ENCODE measurements at regions not wholly inside any gene's neighbourhood (a gene's known extent, or its start where the extent isn't known, plus 50 kb on each side); places are given as distances from the start of the nearest gene placed in this dataset.
A peak's percentile ranks its signal among the peaks of the same experiment; 100 is the strongest.

GRCh38 chr12:127588249-127588648, 678.7 kb upstream of the TMEM132C start:
- no peak for TF ChIP-seq CTCF (IDR thresholded peaks at IDR 0.05; ENCODE audit: insufficient read depth, low read depth, low read length)
- DNase-seq (ENCODE audit: low read depth): peak; percentile 18
- no peak overlapping the region for H3K4me3 ChIP-seq (ENCODE audit: low read depth, low read length)

GRCh38 chr12:127589541-127589940, 677.4 kb upstream of the TMEM132C start:
- DNase-seq (ENCODE audit: low read depth): no peak
- no peak overlapping the region for H3K4me3 ChIP-seq (ENCODE audit: low read depth, low read length)
- TF ChIP-seq CTCF (IDR thresholded peaks at IDR 0.05; ENCODE audit: insufficient read depth, low read depth, low read length): no peak

- no peak for DNase-seq (ENCODE audit: low read depth)
- H3K4me3 ChIP-seq (ENCODE audit: low read depth, low read length): no peak overlapping the region
- TF ChIP-seq CTCF (IDR thresholded peaks at IDR 0.05; ENCODE audit: insufficient read depth, low read depth, low read length): no peak
Observed at GRCh38 chr12:127590868-127591267, 676.1 kb upstream of the TMEM132C start.

GRCh38 chr12:127592245-127592644, 674.7 kb upstream of the TMEM132C start:
- no peak for TF ChIP-seq CTCF (IDR thresholded peaks at IDR 0.05; ENCODE audit: insufficient read depth, low read depth, low read length)
- no peak for DNase-seq (ENCODE audit: low read depth)
- no peak overlapping the region for H3K4me3 ChIP-seq (ENCODE audit: low read depth, low read length)

GRCh38 chr12:127594351-127594970, 672.5 kb upstream of the TMEM132C start:
- DNase-seq (ENCODE audit: low read depth): no peak
- no peak overlapping the region for H3K4me3 ChIP-seq (ENCODE audit: low read depth, low read length)
- TF ChIP-seq CTCF (IDR thresholded peaks at IDR 0.05; ENCODE audit: insufficient read depth, low read depth, low read length): no peak

- H3K4me3 ChIP-seq (ENCODE audit: low read depth, low read length): no peak overlapping the region
- DNase-seq (ENCODE audit: low read depth): no peak
Observed at GRCh38 chr12:127595506-127595905, 671.5 kb upstream of the TMEM132C start.

More at GRCh38 chr12:127595506-127595905, 671.5 kb upstream of the TMEM132C start:
- TF ChIP-seq CTCF (IDR thresholded peaks at IDR 0.05; ENCODE audit: insufficient read depth, low read depth, low read length): no peak
